ENCODE measurements at regions not wholly inside any gene's neighbourhood (a gene's known extent, or its start where the extent isn't known, plus 50 kb on each side); places are given as distances from the start of the nearest gene placed in this dataset.

GRCh38 chr20:47418069-47418757 lies 61.7 kb upstream of the ZMYND8 start:
- no peak for TF ChIP-seq CTCF (IDR thresholded peaks at IDR 0.05)
- Mint-ChIP-seq H3K9me3 (peaks cover 6% of the 10 kb centered on the region), H3K4me1 (peaks cover 32% of the 10 kb centered on the region), H3K36me3 (ENCODE audit: low read depth) (no peaks in the 10 kb centered on the region), H3K27me3 (ENCODE audit: low read depth, poor library complexity) (peaks cover 7% of the 10 kb centered on the region), H3K4me3 (no peak overlapping the region), H3K27ac (peak overlapping the region; percentile 18)
- DNase-seq = no peak

- peaks cover 7% of the 10 kb centered on the region for H3K27me3 Mint-ChIP-seq (ENCODE audit: low read depth, poor library complexity)
- H3K36me3 Mint-ChIP-seq (ENCODE audit: low read depth) = no peaks in the 10 kb centered on the region
- H3K9me3 Mint-ChIP-seq = peaks cover 6% of the 10 kb centered on the region
Observed at GRCh38 chr20:47419953-47420514, 63.5 kb upstream of the ZMYND8 start.

GRCh38 chr20:47421076-47421475 lies 64.6 kb upstream of the ZMYND8 start:
- Mint-ChIP-seq H3K4me3 (no peak overlapping the region), H3K9me3 (peaks cover 6% of the 10 kb centered on the region), H3K27me3 (ENCODE audit: low read depth, poor library complexity) (peaks cover 7% of the 10 kb centered on the region), H3K27ac (no peak overlapping the region), H3K36me3 (ENCODE audit: low read depth) (no peaks in the 10 kb centered on the region), H3K4me1 (peaks cover 35% of the 10 kb centered on the region)
- DNase-seq = no peak
- no peak for TF ChIP-seq CTCF (IDR thresholded peaks at IDR 0.05)

More at GRCh38 chr20:47419953-47420514, 63.5 kb upstream of the ZMYND8 start:
- H3K4me3 Mint-ChIP-seq = no peak overlapping the region
- TF ChIP-seq CTCF (IDR thresholded peaks at IDR 0.05) = no peak
- peaks cover 38% of the 10 kb centered on the region for H3K4me1 Mint-ChIP-seq
- no peak overlapping the region for H3K27ac Mint-ChIP-seq
- no peak for DNase-seq

- Mint-ChIP-seq H3K27me3 (ENCODE audit: low read depth, poor library complexity) (peaks cover 4% of the 10 kb centered on the region), H3K9me3 (peaks cover 23% of the 10 kb centered on the region)
Observed at GRCh38 chr20:47423586-47423985, 67.1 kb upstream of the ZMYND8 start.

GRCh38 chr20:47427067-47427466 lies 70.6 kb upstream of the ZMYND8 start:
- no peaks in the 10 kb centered on the region for H3K36me3 Mint-ChIP-seq (ENCODE audit: low read depth)
- no peak overlapping the region for H3K27ac Mint-ChIP-seq
- DNase-seq = no peak
- peaks cover 8% of the 10 kb centered on the region for H3K4me1 Mint-ChIP-seq
- no peak for TF ChIP-seq CTCF (IDR thresholded peaks at IDR 0.05)
- no peaks in the 10 kb centered on the region for H3K27me3 Mint-ChIP-seq (ENCODE audit: low read depth, poor library complexity)
- peaks cover 31% of the 10 kb centered on the region for H3K9me3 Mint-ChIP-seq
- H3K4me3 Mint-ChIP-seq = no peak overlapping the region

More at GRCh38 chr20:47423586-47423985, 67.1 kb upstream of the ZMYND8 start:
- H3K4me1 Mint-ChIP-seq = peaks cover 15% of the 10 kb centered on the region
- H3K27ac Mint-ChIP-seq = peak overlapping the region; percentile 89
- H3K36me3 Mint-ChIP-seq (ENCODE audit: low read depth) = no peaks in the 10 kb centered on the region
- H3K4me3 Mint-ChIP-seq = no peak overlapping the region
- TF ChIP-seq CTCF (IDR thresholded peaks at IDR 0.05) = no peak
- DNase-seq = no peak

- H3K27ac Mint-ChIP-seq = no peak overlapping the region
- peaks cover 31% of the 10 kb centered on the region for H3K9me3 Mint-ChIP-seq
- no peak overlapping the region for H3K4me3 Mint-ChIP-seq
- H3K4me1 Mint-ChIP-seq = peaks cover 8% of the 10 kb centered on the region
- no peaks in the 10 kb centered on the region for H3K27me3 Mint-ChIP-seq (ENCODE audit: low read depth, poor library complexity)
- TF ChIP-seq CTCF (IDR thresholded peaks at IDR 0.05) = no peak
- no peak for DNase-seq
- H3K36me3 Mint-ChIP-seq (ENCODE audit: low read depth) = no peaks in the 10 kb centered on the region
Observed at GRCh38 chr20:47427746-47428145, 71.2 kb upstream of the ZMYND8 start.
